Esophagus muscularis mucosa (tissue), 4 donors: ENCODE measurements at regions not wholly inside any gene's neighbourhood (a gene's known extent, or its start where the extent isn't known, plus 50 kb on each side); places are given as distances from the start of the nearest gene placed in this dataset.

Source experiments
- CTCF ChIP-seq, 3 experiments: fragments of 200-600 bp in 2 of 3; fragments of 450-650 bp in 1 of 3; sonication (generic) in 2 of 3; IDR thresholded peaks; one replicate each; pipeline ENCODE4 v1.5.1; 2017 to 2019; ENCODE audit warnings: antibody characterized with exemption in 3 of 3, mild to moderate bottlenecking in 2 of 3, moderate library complexity in 1 of 3
- EP300 ChIP-seq: sonication (generic); formaldehyde crosslinking; IDR thresholded peaks from one replicate; pipeline ENCODE4 v1.6.1; 2017; ENCODE audit warnings: antibody characterized with exemption
- POLR2A ChIP-seq: fragments of 450-650 bp; IDR thresholded peaks from one replicate; pipeline ENCODE4 v1.6.1; 2017; ENCODE audit warnings: antibody characterized with exemption, moderate library complexity, mild to moderate bottlenecking, low read depth

- TF ChIP-seq EP300 (no peak), CTCF (IDR thresholded peaks at IDR 0.05) (no peak), POLR2A (no peak)
Measured at GRCh38 chr9:87799503-87799902, 73.6 kb downstream of the CTSL start.
